Cerebellar cortex (tissue), 1 donor: ENCODE measurements at regions not wholly inside any gene's neighbourhood (a gene's known extent, or its start where the extent isn't known, plus 50 kb on each side); places are given as distances from the start of the nearest gene placed in this dataset.
A peak's percentile ranks its signal among the peaks of the same experiment; 100 is the strongest.

Experiments
- DNase-seq: peaks from one replicate; pipeline ENCODE4 v3.0.0-alpha.2; 2015; ENCODE audit warnings: low spot score

DNA sequence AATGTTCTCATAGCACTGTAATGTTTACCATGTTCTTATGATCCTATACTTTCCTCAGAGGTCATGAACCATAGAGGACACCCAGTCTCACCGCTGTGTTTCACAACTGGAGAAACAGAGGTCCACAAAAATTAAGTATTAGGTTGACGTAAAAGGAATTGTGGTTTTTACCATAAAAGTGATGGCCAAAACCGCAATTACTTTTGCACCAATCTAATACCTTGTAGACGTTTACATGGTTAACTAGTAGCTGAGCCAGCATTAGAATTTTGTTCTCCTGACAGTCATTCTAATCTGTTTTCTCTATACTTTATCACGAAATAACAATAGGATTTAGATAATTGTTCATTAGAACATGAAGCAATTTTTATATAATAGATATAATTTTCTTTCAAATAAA lies 763.4 kb upstream of the ARGLU1 start:
- DNase-seq, result no peak

DNA sequence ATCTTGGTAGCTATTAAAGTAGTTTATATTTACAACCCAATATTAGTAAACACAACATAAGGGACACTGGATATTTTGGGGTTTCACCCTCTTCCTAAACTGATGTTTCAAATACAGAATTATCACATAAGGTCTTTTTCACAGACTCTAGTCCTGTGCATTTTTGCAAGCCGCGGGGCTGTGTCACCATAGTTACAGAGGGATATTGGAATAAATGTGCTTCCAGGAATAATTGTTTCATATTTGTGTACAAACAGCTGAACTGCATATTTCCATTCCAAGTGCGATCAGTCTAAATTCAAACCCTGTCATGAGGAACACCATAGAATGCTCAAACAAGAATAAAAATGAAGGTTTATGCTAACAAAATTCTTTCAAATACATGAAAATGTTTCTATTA lies 762.5 kb upstream of the ARGLU1 start:
- no peak for DNase-seq

DNA sequence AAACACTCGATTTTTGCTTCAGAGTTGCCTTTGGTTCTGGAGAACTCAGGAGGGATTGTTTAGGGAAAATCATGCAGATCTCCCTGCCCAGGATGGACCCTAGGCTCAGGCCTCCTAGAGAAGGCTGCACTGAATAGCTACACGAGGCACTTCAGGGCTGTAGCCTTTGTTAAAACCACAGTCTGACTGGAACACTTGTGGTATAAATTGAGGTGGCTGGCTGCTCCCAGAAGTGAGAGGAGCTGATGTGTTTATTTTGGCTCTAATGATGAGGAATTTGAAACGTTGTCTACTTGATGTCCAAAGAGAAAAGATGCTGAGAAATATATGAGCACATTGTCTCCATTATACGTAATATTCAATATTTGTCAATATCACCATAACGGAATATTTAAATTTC lies 762.1 kb upstream of the ARGLU1 start:
- no peak for DNase-seq

DNA sequence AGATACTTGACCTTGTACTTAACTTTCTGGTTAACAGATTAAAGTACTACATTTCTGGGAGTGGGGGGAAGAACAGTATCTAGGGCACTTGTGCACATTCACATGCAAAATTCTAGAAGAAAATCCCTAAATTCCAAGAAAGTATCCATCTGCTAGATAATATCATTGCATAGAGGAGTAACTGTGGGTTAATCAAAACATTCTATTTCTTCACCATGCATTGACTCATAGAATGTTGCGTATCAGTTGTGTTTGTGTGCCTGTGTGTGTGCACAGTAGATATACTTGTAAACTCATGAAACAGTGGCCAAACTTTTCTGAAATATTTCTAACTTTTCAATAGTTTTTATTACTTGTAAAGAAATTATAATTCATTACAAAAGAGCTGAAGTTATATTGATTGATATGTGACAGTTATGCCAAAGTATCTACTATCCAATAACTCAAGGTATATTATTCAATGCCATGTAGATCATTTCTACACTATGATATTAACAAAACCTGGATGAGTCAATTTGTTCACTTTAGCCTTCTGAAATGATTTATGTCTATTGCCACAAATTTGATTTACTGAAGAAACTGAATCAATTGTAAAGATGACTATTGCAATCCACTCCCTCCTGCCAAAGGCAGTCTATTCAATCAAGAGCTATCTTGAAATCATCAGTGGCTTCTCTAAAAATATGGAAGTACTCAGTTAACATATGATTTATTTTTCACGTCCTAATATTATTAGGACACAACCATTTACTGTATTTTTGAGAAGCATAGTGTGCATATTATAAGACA lies 756.7 kb upstream of the ARGLU1 start:
- DNase-seq, result no peak

DNA sequence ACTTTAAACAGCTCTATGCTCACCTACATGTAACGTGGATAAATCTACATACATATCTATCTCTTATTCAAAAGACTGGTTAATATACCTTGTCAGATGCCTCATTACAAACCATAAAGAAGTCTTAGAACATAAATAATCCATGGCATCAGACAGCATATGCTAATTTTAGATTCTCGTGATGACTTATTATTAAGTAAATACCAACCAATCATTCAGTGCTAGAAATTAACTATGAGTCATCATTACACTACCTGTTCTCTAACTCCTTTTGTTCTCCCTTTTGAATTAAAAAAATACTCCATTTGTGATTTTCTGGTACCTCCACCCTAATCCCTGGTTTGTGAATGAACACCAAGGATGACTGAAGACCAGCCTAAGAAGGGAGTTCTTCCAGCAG lies 754.3 kb upstream of the ARGLU1 start:
- no peak for DNase-seq

DNA sequence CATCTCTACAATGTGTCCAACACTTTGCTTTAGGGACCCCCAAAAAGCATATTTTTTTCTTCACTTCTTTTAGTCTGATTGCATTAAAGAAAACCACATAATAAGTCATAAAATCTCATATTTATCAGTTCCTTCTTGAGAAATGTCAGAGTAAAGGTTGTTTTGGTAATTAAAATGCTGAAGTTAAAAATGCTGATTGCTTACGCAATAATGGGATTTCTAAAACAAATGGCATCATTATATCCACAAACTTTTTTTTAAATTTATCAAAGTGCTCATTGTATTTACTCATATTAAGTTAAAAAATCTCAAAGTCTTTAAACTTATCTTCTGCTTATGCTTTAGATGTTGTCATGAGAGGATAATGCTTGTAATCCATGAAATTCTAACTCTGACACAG lies 737.2 kb upstream of the ARGLU1 start:
- DNase-seq, result no peak

DNA sequence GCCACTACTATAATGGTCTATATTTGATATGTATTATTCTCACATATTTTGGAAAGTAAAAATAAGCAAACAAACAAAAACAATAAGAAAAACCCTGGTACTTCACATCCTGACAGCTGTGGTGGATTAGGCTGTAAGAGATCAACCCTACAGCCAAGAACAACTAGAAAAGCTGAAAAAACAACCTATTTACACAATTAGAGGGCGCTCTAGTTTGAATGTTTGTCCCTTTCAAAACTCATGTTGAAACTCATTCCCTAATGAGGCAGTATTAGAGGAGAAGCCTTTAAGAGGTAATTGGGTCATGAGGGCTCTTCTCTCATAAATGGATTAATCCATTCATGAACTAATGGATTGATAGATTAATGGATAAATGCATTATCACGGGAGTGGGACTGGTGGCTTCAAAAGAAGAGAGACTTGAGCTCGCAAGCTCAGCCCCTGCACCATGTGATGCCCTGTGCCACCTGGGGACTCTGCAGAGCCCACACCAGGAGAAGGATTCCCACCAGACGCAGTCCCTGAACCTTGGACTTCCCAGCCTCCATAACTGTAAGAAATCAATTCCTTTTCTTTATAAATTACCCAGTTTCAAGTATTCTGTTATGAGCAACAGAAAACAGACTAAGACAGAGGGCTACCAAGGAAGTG lies 733.9 kb upstream of the ARGLU1 start:
- DNase-seq, result peak; percentile 6

DNA sequence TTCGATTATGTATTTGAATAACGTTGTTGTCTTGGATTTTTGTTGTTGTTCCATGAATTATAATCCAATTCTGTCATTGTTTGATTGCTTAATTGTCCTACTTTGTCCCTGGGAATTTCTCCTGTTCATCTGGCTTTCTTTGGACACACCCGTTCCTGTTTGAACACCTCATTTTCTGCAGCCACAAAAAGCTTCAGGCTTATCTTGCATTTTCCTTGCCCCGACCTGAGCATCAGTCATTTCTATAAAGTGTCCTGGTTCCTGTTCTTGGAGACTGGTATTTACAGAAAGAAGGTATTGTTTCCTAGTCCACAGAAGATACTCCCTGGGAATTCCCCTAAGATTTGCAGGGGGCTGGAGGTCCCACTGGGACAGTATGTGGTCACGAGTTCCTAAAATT lies 731.8 kb upstream of the ARGLU1 start:
- no peak for DNase-seq

DNA sequence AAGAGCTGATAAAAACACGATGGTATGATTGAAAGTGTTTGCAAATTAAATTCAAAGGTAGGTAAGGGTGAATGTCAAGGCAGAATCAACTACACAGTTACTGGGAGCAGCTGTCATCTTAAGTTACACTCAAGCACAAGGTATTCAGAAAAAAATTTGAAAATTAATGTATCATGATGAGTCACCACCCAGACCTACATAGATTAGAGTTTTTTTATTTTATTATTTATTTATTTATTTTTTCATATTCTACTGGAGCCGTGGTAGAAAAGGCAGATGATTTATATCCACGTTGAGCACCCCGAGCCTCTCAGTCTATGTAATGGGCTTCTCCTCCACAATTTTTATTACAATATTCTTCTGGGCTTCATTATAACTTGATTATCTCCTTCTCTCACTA lies 728.9 kb upstream of the ARGLU1 start:
- DNase-seq, result no peak

DNA sequence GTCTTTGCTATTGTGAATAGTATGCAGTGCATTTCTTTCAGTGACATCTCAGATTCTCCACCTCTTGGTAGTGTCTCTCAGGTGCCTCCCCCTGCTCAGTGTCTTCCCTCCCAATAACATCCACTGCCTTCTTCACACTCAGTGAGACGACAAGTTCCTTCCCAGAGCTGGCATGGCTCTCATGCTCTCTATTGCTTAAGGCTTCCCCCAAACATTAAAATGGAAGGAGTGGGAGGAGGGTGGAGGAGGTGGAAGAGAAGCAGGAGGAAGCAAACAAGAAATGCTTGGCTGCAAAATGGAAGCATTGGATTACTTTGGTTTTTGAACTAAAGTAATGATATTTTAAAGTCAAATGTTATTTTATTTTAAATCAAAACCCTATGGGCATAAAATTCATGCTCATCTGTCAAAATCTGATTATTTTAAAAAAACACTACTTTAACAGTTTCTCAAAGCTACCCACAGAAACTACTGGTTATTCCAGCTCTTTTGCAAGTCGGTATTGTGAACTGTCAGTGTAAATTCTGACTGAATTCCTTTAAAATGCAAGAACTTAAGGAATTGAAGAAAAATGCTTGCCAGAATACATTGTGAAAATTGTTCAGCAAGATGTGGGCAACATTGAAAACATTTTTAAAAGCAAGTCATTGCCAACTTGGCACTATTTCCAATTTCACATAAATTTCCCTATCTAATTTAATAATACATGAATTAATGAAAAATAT lies 727.6 kb upstream of the ARGLU1 start:
- no peak for DNase-seq

DNA sequence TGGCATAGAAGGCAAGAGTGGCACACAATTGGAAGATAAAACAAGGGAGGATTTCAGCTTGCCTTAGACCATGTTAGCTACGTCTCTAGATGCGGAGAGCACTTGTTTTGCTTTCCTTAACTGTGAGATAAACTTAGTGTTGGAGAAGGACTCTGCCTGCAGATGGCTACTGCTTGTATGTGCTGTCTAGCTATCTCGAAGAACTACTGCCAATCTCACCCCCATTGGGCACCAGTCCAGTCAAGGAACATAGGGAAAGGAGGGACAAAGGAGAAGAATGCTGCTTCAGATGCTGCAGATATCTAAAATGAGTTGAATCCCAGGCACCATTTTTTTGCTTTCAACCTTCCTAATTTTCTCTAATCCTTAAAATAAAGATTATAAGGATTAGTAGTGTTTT lies 726.0 kb upstream of the ARGLU1 start:
- DNase-seq, result no peak

DNA sequence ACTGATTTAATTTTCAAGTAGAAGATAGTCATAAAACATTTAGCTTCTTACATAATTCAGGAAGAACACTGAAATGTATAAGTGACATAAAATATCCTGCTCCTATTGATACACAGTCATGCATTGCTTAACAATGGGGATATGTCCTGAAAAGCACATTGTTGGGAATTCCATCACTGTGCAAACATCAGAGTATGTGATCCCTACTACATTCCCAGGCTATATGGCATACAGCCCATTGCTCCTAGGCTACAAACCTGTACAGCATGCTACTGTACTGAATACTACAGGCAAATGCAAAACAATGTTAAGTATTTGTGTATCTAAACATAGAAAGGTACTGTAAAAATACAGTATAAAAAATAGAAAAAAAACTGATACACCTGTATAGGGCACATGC lies 723.9 kb upstream of the ARGLU1 start:
- DNase-seq, result no peak

DNA sequence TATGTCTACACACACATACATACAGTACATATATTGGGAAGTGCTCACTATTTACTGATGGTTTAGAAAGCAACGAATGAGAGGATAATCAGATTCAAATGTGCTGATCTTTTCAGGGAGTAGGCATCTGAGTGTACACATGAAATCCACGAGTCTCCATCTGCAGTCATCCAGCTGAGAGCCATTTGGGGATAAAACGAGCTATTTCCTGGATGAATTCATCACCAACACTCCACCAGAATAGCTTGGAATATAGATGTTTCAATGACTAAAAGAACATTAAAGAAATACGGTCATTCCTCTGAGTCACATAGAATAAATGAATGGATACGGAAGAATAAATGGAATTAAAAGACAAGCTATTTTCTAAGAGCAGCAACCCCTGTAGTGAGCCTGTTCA lies 721.6 kb upstream of the ARGLU1 start:
- no peak for DNase-seq

DNA sequence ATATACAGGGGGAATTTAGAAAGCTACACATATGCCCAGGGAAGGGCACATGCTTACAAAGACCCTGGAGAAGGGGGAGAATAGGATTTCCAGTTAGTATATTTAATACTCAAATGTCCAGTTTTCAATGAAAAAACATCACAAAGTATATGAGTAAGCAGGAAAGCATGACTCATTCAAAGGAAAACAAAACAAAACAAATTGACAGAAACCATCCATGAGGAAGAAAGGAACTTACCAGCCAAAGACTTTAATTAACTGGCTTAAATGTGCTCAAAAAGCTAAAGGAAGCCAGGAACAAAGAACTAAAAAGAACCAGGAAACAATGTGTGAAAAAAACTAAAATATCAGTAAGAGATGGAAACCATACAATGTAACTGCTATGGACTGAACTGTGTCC lies 716.2 kb upstream of the ARGLU1 start:
- DNase-seq, result no peak

DNA sequence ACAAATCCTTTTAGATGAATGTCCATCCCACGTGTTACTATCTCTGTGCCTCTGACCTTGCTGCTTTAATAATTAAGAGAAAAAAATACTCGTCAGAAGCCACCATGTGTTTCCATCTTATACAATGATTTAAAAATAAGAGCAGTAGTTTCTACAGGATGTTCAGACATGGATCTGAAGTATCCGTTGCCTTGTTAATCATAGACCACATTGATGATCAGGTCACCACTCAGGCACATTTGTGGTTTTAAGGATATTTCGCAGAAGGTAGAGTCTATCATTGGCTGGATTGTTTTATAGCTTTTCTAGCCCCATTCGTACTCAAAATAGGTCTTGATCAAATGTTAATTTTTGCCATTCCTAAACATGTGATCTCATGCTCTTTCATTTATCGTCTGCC lies 710.0 kb upstream of the ARGLU1 start:
- no peak for DNase-seq

DNA sequence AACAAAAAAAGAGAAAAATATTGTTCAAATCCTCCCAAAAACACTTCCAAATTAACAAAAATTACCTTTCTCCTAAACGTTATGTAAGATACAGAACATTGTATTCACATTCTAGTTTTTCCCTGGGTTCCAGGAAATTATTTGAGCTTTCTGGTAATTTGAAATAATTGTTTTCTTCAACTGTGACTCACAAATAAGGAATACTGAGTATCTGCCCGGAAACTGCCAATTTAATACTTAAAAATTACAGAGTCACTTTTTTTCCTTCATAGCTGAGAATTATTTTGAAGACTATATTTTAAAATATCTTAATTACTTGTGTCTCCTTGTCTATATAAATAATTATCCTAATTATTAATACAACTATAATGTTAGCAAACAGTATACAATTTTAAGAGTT lies 709.0 kb upstream of the ARGLU1 start:
- DNase-seq, result no peak

DNA sequence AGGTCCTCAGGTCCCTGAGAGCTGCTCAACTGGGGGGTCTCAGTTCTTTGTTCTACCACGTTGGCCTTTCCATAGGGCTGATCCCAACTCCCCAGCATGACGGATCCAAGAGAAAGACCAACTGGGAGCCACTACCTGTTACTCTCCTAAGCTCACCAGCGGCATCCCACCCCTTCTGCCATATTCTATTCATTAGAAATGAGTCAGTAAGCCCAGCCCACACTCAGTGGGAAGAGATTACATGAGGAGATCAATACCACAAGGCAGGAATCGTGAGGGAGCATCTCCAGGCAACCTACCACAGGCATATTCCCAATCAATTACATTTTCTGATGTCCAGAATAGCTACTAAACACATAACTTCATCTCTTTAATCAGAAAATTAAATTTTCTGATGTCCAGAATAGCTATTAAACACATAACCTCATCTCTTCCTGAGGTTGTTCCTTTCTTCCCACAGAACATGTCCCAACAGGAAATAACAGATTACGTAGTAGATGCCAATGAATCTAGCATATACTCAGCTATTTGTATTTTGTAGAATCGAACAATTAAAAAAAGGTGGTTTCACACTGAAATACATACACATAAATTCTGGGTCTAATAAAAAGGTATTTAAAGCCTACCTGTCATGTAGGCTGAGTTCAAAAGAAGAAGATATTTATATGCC lies 708.1 kb upstream of the ARGLU1 start:
- DNase-seq, result no peak

DNA sequence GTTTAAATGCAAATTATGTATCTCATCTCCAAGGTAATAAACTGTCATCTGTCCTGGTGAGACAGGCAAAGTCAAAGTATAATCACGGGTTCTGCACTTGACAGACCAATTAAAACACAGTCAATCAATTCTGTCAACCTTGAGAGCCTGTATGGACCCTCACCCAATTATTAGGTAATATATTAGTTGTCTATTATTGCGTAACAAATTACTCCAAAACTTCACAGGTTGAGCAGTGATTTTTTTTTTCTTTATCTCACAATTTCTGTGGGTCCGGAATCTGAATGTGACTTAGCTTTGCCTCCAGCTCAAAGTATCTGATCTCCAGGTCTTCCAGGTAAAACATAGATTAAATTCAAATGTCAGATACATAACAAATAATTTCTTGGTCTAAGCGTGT lies 707.4 kb upstream of the ARGLU1 start:
- DNase-seq, result no peak

DNA sequence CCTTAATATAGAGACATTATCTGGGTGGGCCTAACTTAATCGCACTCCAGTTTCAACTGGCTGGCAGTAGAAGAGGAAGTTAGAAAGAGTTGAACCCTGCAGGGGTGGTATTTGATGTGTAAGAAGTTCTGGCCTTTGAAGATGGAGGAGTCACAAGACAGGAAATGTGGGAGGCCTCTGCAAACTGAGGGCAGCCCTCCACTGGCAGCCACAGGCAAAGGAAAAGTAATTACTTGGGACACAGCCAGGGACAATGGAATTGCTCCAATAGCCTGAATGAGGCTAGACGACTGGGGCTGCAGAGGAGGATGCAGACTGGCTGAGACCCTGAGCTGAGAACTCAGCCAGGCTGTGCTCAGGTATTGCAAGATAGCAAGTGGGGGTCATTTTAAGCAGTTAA lies 703.3 kb upstream of the ARGLU1 start:
- DNase-seq, result peak; percentile 22

DNA sequence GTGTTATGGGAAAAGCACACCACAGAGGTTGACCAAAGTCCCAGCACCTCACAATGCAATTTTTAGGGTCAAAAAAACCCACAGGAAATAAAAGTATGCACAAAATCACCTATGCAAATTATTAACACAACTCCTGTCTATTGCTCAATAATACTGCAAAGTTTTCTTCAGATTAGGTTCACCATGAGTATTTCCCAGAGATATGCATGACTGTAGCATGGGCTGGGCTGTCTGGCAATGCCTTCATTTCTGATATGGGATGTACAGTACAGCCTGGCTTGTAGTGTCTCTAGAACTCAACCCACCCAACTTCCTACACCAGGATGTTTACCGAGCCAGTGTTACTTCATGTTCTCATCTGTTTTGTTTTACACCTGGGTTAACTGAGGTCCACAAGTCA lies 698.7 kb upstream of the ARGLU1 start:
- DNase-seq, result no peak

DNA sequence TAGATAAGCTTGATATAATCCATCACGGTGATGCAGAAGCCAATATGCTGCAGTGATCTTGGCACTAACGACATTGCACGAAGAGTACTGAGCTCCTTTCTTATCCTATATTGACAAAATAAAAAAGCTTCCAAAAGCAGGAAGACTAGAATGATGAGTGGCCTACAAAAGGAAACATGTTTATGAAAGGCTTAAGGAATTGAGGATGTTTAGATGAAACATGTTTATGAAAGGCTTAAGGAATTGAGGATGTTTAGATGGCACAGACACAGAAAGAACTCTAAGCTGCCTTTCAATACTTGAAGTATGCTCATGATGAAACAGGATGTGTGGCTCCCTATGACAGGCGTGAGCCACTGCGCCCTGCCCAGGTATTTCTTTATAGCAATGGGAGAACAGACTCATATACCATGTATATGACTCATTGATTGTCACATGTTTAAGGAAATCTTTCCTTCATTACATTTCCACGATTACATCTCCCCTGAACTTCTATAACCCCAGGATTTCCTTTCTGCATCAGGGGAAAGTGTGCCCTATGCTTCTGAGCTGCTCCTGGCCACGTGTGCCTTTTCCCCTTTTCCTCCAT lies 690.8 kb upstream of the ARGLU1 start:
- no peak for DNase-seq

DNA sequence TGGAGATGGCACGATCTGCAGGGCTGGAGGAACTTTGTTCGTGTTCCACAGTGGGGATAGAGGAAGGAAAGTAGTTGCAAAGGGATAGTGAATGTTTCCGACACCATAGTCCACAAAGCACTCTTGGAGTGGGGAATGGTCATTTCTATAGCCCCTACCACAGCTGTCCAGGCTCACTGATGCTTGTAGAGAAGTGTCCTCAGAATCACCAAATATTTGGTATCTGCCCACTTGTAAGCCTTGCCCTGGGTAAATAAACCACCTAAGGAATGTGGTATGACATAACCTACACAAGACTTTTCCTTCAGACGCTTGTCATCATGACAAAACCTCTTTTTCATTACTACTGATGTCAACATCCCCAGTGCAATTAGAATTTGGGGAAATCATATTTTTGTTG lies 686.5 kb upstream of the ARGLU1 start:
- no peak for DNase-seq
